Testis (tissue), 2 donors: ENCODE measurements at regions not wholly inside any gene's neighbourhood (a gene's known extent, or its start where the extent isn't known, plus 50 kb on each side); places are given as distances from the start of the nearest gene placed in this dataset.

Source experiments
- DNase-seq: peaks from one replicate; pipeline ENCODE4 v3.0.0-alpha.2; 2019
- H3K27ac ChIP-seq, 2 donors: fragments of 200-600 bp; sonication (generic); one replicate each; pipeline ENCODE4 v1.5.1; 2019
- H3K27me3 ChIP-seq: fragments of 200-600 bp; sonication (generic); one replicate; pipeline ENCODE4 v1.5.1; 2019
- H3K36me3 ChIP-seq: fragments of 200-600 bp; sonication (generic); one replicate; pipeline ENCODE4 v1.5.1; 2017; ENCODE audit warnings: low read depth; ENCODE audit errors: missing control alignments
- H3K4me1 ChIP-seq: fragments of 200-600 bp; sonication (generic); one replicate; pipeline ENCODE4 v1.5.1; 2019
- H3K4me3 ChIP-seq, 2 donors: fragments of 200-600 bp; sonication (generic); one replicate each; pipeline ENCODE4 v1.5.1; 2017 to 2019
- H3K9me3 ChIP-seq: fragments of 200-600 bp; sonication (generic); one replicate; pipeline ENCODE4 v1.5.1; 2017
- CTCF ChIP-seq, 3 experiments: fragments of 450-650 bp in 2 of 3; fragments of 200-600 bp in 1 of 3; sonication (generic) in 1 of 3; IDR thresholded peaks; one replicate each; pipeline ENCODE4 v1.5.1; 2016 to 2019; ENCODE audit warnings: antibody characterized with exemption in 3 of 3, mild to moderate bottlenecking in 2 of 3, moderate library complexity in 1 of 3
- POLR2A ChIP-seq: fragments of 450-650 bp; IDR thresholded peaks from one replicate; pipeline ENCODE4 v1.6.1; 2017; ENCODE audit warnings: antibody characterized with exemption, mild to moderate bottlenecking, moderate library complexity
- WGBS, 2 donors: methylation state at CpG; one replicate each; pipeline ENCODE4 v1.1.5; 2018; 5-methylcytosine and 5-hydroxymethylcytosine counted together
- intact Hi-C: fragments of 100-400 bp; cut with DNase I; formaldehyde crosslinking; loops from one replicate; pipeline ENCODE4 v1.15.1; 2023; ENCODE audit warnings: low total_unique reads

- Histone ChIP-seq H3K36me3 (no peaks in the 10 kb centered on the region), H3K4me3 (no peak overlapping the region), H3K9me3 (no peaks in the 10 kb centered on the region), H3K4me1 (no peaks in the 10 kb centered on the region), H3K27me3 (no peaks in the 10 kb centered on the region), H3K27ac (no peak overlapping the region)
- peak; percentile 48 for DNase-seq
- intact Hi-C loops: no loop called here
- 63 to 78% methylated on average over 4 of the region's 4 CpGs for WGBS, 2 donors
- TF ChIP-seq POLR2A (no peak), CTCF (IDR thresholded peaks at IDR 0.05) (no peak)
Measured at GRCh38 chr18:11387880-11388279, 221.5 kb upstream of the SLC35G4 start.

GRCh38 chr18:11383381-11383780, 226.0 kb upstream of the SLC35G4 start:
- no peaks in the 10 kb centered on the region for H3K9me3 ChIP-seq
- no peak overlapping the region for H3K27ac ChIP-seq
- H3K36me3 ChIP-seq: no peaks in the 10 kb centered on the region
- no peaks in the 10 kb centered on the region for H3K4me1 ChIP-seq
- 0 to 11% methylated on average over 1 of the region's 1 CpG for WGBS, 2 donors
- no peak for DNase-seq
- no peak overlapping the region for H3K4me3 ChIP-seq
- H3K27me3 ChIP-seq: no peaks in the 10 kb centered on the region
- no peak for TF ChIP-seq CTCF (IDR thresholded peaks at IDR 0.05)
- TF ChIP-seq POLR2A: no peak
- intact Hi-C loops: no loop called here

GRCh38 chr18:11380968-11381367, 228.4 kb upstream of the SLC35G4 start:
- TF ChIP-seq CTCF (IDR thresholded peaks at IDR 0.05): no peak
- intact Hi-C loops: no loop called here
- no peak overlapping the region for H3K4me3 ChIP-seq
- no peak overlapping the region for H3K27ac ChIP-seq
- 85 to 97% methylated on average over 3 of the region's 3 CpGs for WGBS, 2 donors
- no peaks in the 10 kb centered on the region for H3K27me3 ChIP-seq
- no peaks in the 10 kb centered on the region for H3K36me3 ChIP-seq
- no peaks in the 10 kb centered on the region for H3K4me1 ChIP-seq
- no peak for DNase-seq
- H3K9me3 ChIP-seq: no peaks in the 10 kb centered on the region

- Histone ChIP-seq H3K4me3 (no peak overlapping the region), H3K9me3 (no peaks in the 10 kb centered on the region), H3K4me1 (no peaks in the 10 kb centered on the region), H3K27me3 (no peaks in the 10 kb centered on the region), H3K36me3 (no peaks in the 10 kb centered on the region), H3K27ac (no peak overlapping the region)
- intact Hi-C loops: no loop called here
- WGBS, 2 donors: 93 to 95% methylated on average over 10 of the region's 10 CpGs
- no peak for DNase-seq
- TF ChIP-seq CTCF (IDR thresholded peaks at IDR 0.05) (no peak), POLR2A (no peak)
Measured at GRCh38 chr18:11379660-11380059, 229.7 kb upstream of the SLC35G4 start.

- intact Hi-C loops: no loop called here
- Histone ChIP-seq H3K4me1 (no peaks in the 10 kb centered on the region), H3K4me3 (no peak overlapping the region), H3K36me3 (no peaks in the 10 kb centered on the region), H3K27ac (no peak overlapping the region), H3K9me3 (no peaks in the 10 kb centered on the region), H3K27me3 (no peaks in the 10 kb centered on the region)
- WGBS, 2 donors: 74 to 76% methylated on average over 7 to 18 of the region's 18 CpGs
- no peak for DNase-seq
- no peak for TF ChIP-seq POLR2A
- TF ChIP-seq CTCF (IDR thresholded peaks at IDR 0.05): no peak
Measured at GRCh38 chr18:11377766-11378540, 228.6 kb upstream of the PIEZO2 start.
